A172 (cell line): ENCODE measurements at regions not wholly inside any gene's neighbourhood (a gene's known extent, or its start where the extent isn't known, plus 50 kb on each side); places are given as distances from the start of the nearest gene placed in this dataset.
"Not testable (repeated sequence)": the region's sequence is repeated elsewhere in the genome, so short reads cannot be mapped to it uniquely, and the experiment has no call there.

Source experiments
- DNase-seq: peaks from one replicate; pipeline ENCODE4 v3.0.0-alpha.2; 2015; ENCODE audit warnings: low spot score

- DNase-seq: not testable (repeated sequence)
Observed at GRCh38 chrX:955168-955781, 257.2 kb downstream of the CRLF2 start.

GRCh38 chrX:953879-954482, 258.5 kb downstream of the CRLF2 start:
- no peak for DNase-seq

GRCh38 chrX:952816-953215, 259.6 kb downstream of the CRLF2 start:
- DNase-seq: no peak

GRCh38 chrX:947262-947661, 265.2 kb downstream of the CRLF2 start:
- DNase-seq: not testable (repeated sequence)

GRCh38 chrX:943035-943434, 269.4 kb downstream of the CRLF2 start:
- DNase-seq: no peak

GRCh38 chrX:940691-941090, 271.8 kb downstream of the CRLF2 start:
- no peak for DNase-seq

GRCh38 chrX:936979-937769, 275.3 kb downstream of the CRLF2 start:
- DNase-seq: no peak

- DNase-seq: no peak
Observed at GRCh38 chrX:933611-934010, 278.8 kb downstream of the CRLF2 start.

GRCh38 chrX:928606-929005, 283.8 kb downstream of the CRLF2 start:
- DNase-seq: no peak

GRCh38 chrX:926991-927390, 285.5 kb downstream of the CRLF2 start:
- DNase-seq: no peak

- no peak for DNase-seq
Observed at GRCh38 chrX:926070-926469, 286.4 kb downstream of the CRLF2 start.

- DNase-seq: no peak
Observed at GRCh38 chrX:925652-926061, 286.8 kb downstream of the CRLF2 start.

GRCh38 chrX:925094-925493, 287.4 kb downstream of the CRLF2 start:
- DNase-seq: no peak

GRCh38 chrX:924017-924416, 288.4 kb downstream of the CRLF2 start:
- DNase-seq: no peak

GRCh38 chrX:920234-920799, 289.7 kb downstream of the SHOX start:
- DNase-seq: peak; percentile 79

GRCh38 chrX:916230-916599, 285.6 kb downstream of the SHOX start:
- DNase-seq: no peak

GRCh38 chrX:915427-916229, 285.0 kb downstream of the SHOX start:
- no peak for DNase-seq

GRCh38 chrX:914206-914605, 283.6 kb downstream of the SHOX start:
- DNase-seq: no peak

GRCh38 chrX:912677-913076, 282.1 kb downstream of the SHOX start:
- no peak for DNase-seq

- not testable (repeated sequence) for DNase-seq
Observed at GRCh38 chrX:909068-909467, 278.5 kb downstream of the SHOX start.

GRCh38 chrX:906586-906985, 276.0 kb downstream of the SHOX start:
- no peak for DNase-seq
